ENCODE measurements at regions not wholly inside any gene's neighbourhood (a gene's known extent, or its start where the extent isn't known, plus 50 kb on each side); places are given as distances from the start of the nearest gene placed in this dataset.

DNA sequence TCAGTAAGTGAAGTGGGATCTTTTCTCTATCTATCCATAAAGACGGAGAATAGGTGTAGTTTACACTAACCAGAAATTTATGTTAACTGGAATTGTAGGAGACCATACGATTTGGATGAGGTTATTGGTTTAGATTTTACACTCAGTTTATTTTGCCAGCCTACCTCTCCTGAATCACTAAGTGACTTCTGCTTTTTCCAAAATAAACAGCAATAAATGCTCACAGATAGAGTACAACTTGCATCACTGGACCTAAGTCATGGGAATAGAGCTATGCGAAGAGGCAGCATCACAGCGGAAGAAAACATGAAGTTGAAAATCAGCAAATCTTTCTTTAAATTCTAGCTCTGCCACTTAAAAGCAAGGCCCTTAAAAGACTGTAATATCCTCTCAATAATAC, 781.0 kb downstream of the LIG4 start:
- TF ChIP-seq, protein P1, sequence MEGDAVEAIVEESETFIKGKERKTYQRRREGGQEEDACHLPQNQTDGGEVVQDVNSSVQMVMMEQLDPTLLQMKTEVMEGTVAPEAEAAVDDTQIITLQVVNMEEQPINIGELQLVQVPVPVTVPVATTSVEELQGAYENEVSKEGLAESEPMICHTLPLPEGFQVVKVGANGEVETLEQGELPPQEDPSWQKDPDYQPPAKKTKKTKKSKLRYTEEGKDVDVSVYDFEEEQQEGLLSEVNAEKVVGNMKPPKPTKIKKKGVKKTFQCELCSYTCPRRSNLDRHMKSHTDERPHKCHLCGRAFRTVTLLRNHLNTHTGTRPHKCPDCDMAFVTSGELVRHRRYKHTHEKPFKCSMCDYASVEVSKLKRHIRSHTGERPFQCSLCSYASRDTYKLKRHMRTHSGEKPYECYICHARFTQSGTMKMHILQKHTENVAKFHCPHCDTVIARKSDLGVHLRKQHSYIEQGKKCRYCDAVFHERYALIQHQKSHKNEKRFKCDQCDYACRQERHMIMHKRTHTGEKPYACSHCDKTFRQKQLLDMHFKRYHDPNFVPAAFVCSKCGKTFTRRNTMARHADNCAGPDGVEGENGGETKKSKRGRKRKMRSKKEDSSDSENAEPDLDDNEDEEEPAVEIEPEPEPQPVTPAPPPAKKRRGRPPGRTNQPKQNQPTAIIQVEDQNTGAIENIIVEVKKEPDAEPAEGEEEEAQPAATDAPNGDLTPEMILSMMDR (IDR thresholded peaks at IDR 0.05) = no peak
- TF ChIP-seq POLR2A (IDR thresholded peaks at IDR 0.05) = no peak
